Erythroblast (primary cell): ENCODE measurements at regions not wholly inside any gene's neighbourhood (a gene's known extent, or its start where the extent isn't known, plus 50 kb on each side); places are given as distances from the start of the nearest gene placed in this dataset.

ENCODE experiments used
- GATA1 ChIP-seq: IDR thresholded peaks from 2 replicates; pipeline ENCODE4 v1.6.1; 2011; ENCODE audit warnings: low read depth, mild to moderate bottlenecking, control low read depth, low read length, moderate library complexity
- POLR2A ChIP-seq: IDR thresholded peaks from 2 replicates; pipeline ENCODE4 v1.6.1; 2011; ENCODE audit warnings: mild to moderate bottlenecking, low read length

DNA sequence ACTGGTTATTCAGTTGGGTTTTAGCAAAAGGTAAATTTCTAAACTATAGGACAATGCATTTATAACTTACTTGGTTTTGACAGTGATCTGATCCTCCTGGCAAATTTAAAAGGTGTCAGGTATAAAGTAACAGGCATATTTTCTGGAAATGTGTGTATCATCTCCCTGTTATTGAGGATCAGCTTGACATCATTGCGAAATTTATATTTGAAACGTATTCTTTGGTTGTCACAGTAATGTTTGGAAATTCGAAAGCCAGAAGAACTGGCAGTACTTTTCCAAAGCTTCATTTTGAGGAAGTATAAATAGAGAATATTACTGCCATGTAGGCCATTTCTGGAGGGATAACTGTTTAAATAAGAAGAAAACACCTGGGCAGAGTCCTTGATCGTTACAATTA is 422.2 kb upstream of the NRXN1 start:
- no peak for TF ChIP-seq POLR2A
- TF ChIP-seq GATA1: no peak
